ENCODE measurements at regions not wholly inside any gene's neighbourhood (a gene's known extent, or its start where the extent isn't known, plus 50 kb on each side); places are given as distances from the start of the nearest gene placed in this dataset.

DNA sequence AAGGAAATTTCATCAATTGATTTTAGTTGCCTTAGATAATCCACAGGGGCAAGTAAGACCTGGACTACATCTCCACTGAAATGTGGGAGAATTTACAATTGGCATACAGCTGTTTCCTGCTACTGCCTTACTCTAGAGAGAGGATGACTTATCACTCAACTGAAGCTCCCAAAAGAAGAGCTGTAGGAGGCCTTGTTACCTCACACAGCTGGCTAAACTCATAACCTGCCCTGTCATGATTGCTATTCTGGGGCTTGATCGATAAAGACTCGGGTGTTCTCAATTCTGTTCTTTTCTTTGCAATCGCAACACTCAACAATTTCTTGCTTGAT is 1396.4 kb downstream of the EFNB2 start:
- TF ChIP-seq EGR1 (IDR thresholded peaks at IDR 0.05) (no peak), ZBTB7A (IDR thresholded peaks at IDR 0.05; ENCODE audit: low read depth) (no peak), YY1 (IDR thresholded peaks at IDR 0.05; ENCODE audit: low read depth) (no peak), CEBPB (IDR thresholded peaks at IDR 0.05) (no peak)

DNA sequence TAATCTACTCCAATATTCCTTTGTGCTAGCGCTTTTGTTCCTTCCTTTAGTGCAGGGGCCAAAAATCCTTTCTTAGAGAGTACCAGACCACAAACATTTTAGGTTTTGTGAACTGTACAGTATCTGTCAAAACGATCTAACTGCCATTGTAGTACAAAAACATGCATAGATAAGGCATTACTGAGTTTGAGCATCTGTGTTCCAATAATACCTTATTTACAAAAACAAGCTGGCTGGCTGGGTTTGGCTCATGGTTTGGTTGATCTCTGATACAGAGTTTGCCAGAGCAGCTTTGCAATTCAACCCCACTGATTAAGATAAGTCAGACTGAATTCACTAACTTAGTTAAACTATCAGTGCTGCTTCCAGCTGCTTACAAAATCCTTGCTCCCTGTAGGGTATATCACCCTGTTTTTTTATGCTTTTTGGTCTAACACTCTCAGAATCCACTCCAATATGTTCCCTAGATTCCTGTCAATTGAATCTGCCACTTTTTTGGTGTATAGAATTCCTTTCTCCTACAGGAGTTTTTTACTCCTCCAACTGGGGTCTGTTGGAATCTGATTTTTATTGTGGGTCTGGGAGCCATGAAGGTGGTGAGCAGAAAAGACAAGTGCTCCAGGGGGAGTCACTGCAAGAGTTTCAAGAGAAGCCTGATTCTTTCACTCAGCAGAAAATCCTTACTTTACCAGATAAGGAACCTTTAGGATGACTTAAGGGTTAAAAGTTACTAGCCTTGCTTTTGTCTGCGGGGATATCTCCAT is 1399.4 kb downstream of the EFNB2 start:
- TF ChIP-seq NFIC (IDR thresholded peaks at IDR 0.05) (no peak), CREB1 (IDR thresholded peaks at IDR 0.05; ENCODE audit: low read depth) (no peak), TCF12 (IDR thresholded peaks at IDR 0.05; ENCODE audit: low read depth) (no peak), TAF1 (IDR thresholded peaks at IDR 0.05; ENCODE audit: low read depth) (no peak), CEBPB (IDR thresholded peaks at IDR 0.05) (no peak), EGR1 (IDR thresholded peaks at IDR 0.05) (no peak), YY1 (IDR thresholded peaks at IDR 0.05; ENCODE audit: low read depth) (no peak), RAD21 (IDR thresholded peaks at IDR 0.05; ENCODE audit: low read depth) (no peak), EP300 (IDR thresholded peaks at IDR 0.05; ENCODE audit: borderline replicate concordance) (no peak), TEAD4 (IDR thresholded peaks at IDR 0.05) (no peak), FOXM1 (IDR thresholded peaks at IDR 0.05; ENCODE audit: borderline replicate concordance, low read depth) (no peak), ZBTB7A (IDR thresholded peaks at IDR 0.05; ENCODE audit: low read depth) (no peak)
- TF ChIP-seq, protein P1, sequence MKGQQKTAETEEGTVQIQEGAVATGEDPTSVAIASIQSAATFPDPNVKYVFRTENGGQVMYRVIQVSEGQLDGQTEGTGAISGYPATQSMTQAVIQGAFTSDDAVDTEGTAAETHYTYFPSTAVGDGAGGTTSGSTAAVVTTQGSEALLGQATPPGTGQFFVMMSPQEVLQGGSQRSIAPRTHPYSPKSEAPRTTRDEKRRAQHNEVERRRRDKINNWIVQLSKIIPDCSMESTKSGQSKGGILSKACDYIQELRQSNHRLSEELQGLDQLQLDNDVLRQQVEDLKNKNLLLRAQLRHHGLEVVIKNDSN (IDR thresholded peaks at IDR 0.05) = no peak
- TF ChIP-seq, protein P2, sequence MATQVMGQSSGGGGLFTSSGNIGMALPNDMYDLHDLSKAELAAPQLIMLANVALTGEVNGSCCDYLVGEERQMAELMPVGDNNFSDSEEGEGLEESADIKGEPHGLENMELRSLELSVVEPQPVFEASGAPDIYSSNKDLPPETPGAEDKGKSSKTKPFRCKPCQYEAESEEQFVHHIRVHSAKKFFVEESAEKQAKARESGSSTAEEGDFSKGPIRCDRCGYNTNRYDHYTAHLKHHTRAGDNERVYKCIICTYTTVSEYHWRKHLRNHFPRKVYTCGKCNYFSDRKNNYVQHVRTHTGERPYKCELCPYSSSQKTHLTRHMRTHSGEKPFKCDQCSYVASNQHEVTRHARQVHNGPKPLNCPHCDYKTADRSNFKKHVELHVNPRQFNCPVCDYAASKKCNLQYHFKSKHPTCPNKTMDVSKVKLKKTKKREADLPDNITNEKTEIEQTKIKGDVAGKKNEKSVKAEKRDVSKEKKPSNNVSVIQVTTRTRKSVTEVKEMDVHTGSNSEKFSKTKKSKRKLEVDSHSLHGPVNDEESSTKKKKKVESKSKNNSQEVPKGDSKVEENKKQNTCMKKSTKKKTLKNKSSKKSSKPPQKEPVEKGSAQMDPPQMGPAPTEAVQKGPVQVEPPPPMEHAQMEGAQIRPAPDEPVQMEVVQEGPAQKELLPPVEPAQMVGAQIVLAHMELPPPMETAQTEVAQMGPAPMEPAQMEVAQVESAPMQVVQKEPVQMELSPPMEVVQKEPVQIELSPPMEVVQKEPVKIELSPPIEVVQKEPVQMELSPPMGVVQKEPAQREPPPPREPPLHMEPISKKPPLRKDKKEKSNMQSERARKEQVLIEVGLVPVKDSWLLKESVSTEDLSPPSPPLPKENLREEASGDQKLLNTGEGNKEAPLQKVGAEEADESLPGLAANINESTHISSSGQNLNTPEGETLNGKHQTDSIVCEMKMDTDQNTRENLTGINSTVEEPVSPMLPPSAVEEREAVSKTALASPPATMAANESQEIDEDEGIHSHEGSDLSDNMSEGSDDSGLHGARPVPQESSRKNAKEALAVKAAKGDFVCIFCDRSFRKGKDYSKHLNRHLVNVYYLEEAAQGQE (IDR thresholded peaks at IDR 0.05; ENCODE audit: low read depth) = no peak
- TF ChIP-seq, protein P3, sequence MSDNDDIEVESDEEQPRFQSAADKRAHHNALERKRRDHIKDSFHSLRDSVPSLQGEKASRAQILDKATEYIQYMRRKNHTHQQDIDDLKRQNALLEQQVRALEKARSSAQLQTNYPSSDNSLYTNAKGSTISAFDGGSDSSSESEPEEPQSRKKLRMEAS (IDR thresholded peaks at IDR 0.05) = no peak

DNA sequence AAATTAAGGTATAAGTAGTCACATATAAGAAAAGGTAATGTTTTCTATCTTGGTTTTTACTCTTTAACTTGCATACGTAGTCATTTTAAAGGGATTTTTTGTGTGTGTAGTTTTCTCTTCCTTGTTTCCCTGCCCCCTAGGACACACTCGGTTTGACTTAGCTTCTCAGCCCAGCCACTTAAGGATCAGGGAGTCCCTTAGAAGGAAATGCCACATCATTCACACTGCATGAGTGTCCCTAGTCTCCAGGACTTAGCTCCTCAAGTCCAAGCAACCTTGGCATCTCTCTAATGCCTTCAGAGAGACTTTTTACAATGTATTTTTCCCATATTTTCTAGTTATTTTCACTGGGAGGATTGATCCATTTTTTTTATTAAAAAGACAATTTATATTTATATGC is 1407.7 kb downstream of the EFNB2 start:
- no peak for TF ChIP-seq TCF12 (IDR thresholded peaks at IDR 0.05; ENCODE audit: low read depth)
- TF ChIP-seq, protein P3 (IDR thresholded peaks at IDR 0.05) = no peak
- no peak for TF ChIP-seq CREB1 (IDR thresholded peaks at IDR 0.05; ENCODE audit: low read depth)

DNA sequence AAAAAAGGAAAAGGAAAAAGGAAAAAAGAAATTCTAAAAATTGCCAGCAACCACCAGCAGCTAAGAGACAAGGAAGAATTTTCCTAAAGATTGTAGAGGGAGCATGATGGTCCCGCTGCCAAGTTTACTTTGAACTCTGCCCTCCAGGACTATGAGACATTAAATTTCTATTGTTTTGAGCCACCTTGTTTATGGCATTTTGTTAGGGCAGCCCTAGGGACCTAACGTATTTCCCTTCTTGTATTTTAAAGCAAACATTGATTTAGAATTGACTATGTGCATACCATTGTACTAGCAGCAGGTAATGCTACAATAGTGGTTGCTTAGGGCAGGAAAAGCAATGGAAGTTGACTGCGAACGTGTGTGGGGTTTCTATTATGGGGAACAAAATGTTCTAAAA is 1414.2 kb downstream of the EFNB2 start:
- TF ChIP-seq TEAD4 (IDR thresholded peaks at IDR 0.05) (no peak), TAF1 (IDR thresholded peaks at IDR 0.05; ENCODE audit: low read depth) (no peak), CEBPB (IDR thresholded peaks at IDR 0.05) (no peak), TCF12 (IDR thresholded peaks at IDR 0.05; ENCODE audit: low read depth) (no peak), ZBTB7A (IDR thresholded peaks at IDR 0.05; ENCODE audit: low read depth) (no peak), FOXM1 (IDR thresholded peaks at IDR 0.05; ENCODE audit: borderline replicate concordance, low read depth) (no peak), EGR1 (IDR thresholded peaks at IDR 0.05) (no peak)
- TF ChIP-seq, protein P2 (IDR thresholded peaks at IDR 0.05; ENCODE audit: low read depth) = no peak

DNA sequence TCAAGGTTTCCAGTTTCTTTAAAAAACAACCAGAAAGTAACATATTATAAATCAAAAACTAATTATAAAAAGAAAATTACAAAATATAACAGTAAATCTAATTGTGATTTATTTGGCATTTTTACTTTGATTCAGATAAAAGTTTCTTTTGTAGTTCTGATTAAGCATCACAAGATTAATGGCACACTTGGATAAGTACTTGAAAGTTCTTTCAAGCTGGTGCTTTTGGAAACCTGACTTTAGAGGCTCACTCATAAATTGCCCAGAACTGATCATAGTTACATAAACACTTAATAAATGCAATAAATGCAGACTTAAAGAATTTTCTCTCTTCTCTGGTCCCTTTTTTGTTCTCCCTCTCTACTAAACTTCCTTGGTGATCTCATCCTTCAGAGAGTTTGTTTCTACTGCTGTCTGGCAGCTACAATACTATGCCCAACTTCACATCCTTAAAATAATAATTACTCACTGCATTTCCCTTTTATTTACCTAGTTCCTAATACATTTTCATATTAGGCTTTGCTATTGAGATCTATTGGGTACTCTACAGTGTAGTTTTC is 1417.0 kb downstream of the EFNB2 start:
- TF ChIP-seq EGR1 (IDR thresholded peaks at IDR 0.05) = no peak
- no peak for TF ChIP-seq RAD21 (IDR thresholded peaks at IDR 0.05; ENCODE audit: low read depth)
- no peak for TF ChIP-seq CEBPB (IDR thresholded peaks at IDR 0.05)
- TF ChIP-seq TCF12 (IDR thresholded peaks at IDR 0.05; ENCODE audit: low read depth) = no peak
- TF ChIP-seq, protein P1 (IDR thresholded peaks at IDR 0.05) = no peak
- no peak for TF ChIP-seq CREB1 (IDR thresholded peaks at IDR 0.05; ENCODE audit: low read depth)
- no peak for TF ChIP-seq FOXM1 (IDR thresholded peaks at IDR 0.05; ENCODE audit: borderline replicate concordance, low read depth)
- TF ChIP-seq ZBTB7A (IDR thresholded peaks at IDR 0.05; ENCODE audit: low read depth) = no peak
- TF ChIP-seq TAF1 (IDR thresholded peaks at IDR 0.05; ENCODE audit: low read depth) = no peak
- TF ChIP-seq YY1 (IDR thresholded peaks at IDR 0.05; ENCODE audit: low read depth) = no peak
- TF ChIP-seq EP300 (IDR thresholded peaks at IDR 0.05; ENCODE audit: borderline replicate concordance) = no peak
- no peak for TF ChIP-seq TEAD4 (IDR thresholded peaks at IDR 0.05)
- TF ChIP-seq, protein P3 (IDR thresholded peaks at IDR 0.05) = no peak
- TF ChIP-seq, protein P2 (IDR thresholded peaks at IDR 0.05; ENCODE audit: low read depth) = no peak
- TF ChIP-seq NFIC (IDR thresholded peaks at IDR 0.05) = no peak
